Smooth muscle cell (in vitro differentiated cells): ENCODE measurements at regions not wholly inside any gene's neighbourhood (a gene's known extent, or its start where the extent isn't known, plus 50 kb on each side); places are given as distances from the start of the nearest gene placed in this dataset.

Experiments
- DNase-seq: peaks from one replicate; lab custom pipeline; 2025; ENCODE audit not compliant: unreplicated experiment; lab: John Stamatoyannopoulos, UW
- H2AFZ ChIP-seq: fragments of 200-600 bp; sonication (generic); 2 replicates; pipeline ENCODE4 v1.6.0; 2016; ENCODE audit warnings: antibody characterized with exemption, low read depth, mild to moderate bottlenecking
- H3F3A ChIP-seq: fragments of 200-600 bp; sonication (generic); 2 replicates; pipeline ENCODE4 v1.6.0; 2017; ENCODE audit warnings: antibody characterized with exemption, low read depth
- H3K27ac ChIP-seq: fragments of 200-600 bp; sonication (generic); 2 replicates; pipeline ENCODE4 v1.5.1; 2016; ENCODE audit warnings: low read depth, mild to moderate bottlenecking
- H3K27me3 ChIP-seq: fragments of 200-600 bp; sonication (generic); 2 replicates; pipeline ENCODE4 v1.6.1; 2016; ENCODE audit warnings: low read depth, mild to moderate bottlenecking
- H3K36me3 ChIP-seq: fragments of 200-600 bp; sonication (generic); 2 replicates; pipeline ENCODE4 v1.5.1; 2016; ENCODE audit warnings: low read depth
- H3K4me1 ChIP-seq: fragments of 200-600 bp; sonication (generic); 2 replicates; pipeline ENCODE4 v1.5.1; 2016; ENCODE audit warnings: low read depth
- H3K4me2 ChIP-seq: fragments of 200-600 bp; sonication (generic); 2 replicates; pipeline ENCODE4 v1.6.0; 2016; ENCODE audit warnings: mild to moderate bottlenecking
- H3K4me3 ChIP-seq: fragments of 200-600 bp; sonication (generic); 2 replicates; pipeline ENCODE4 v1.5.1; 2016; ENCODE audit warnings: mild to moderate bottlenecking
- H3K79me2 ChIP-seq: fragments of 200-600 bp; sonication (generic); 2 replicates; pipeline ENCODE4 v1.6.0; 2016; ENCODE audit warnings: low read depth, mild to moderate bottlenecking
- H3K9ac ChIP-seq: fragments of 200-600 bp; sonication (generic); 2 replicates; pipeline ENCODE4 v1.6.0; 2016; ENCODE audit warnings: low read depth
- H3K9me3 ChIP-seq: fragments of 200-600 bp; sonication (generic); replicated peaks from 2 replicates; pipeline ENCODE4 v1.5.1; 2016; ENCODE audit warnings: low read depth
- H4K20me1 ChIP-seq: fragments of 200-600 bp; sonication (generic); 2 replicates; pipeline ENCODE4 v1.6.0; 2016; ENCODE audit warnings: low read depth
- WGBS: methylation state at CpG from one replicate; pipeline ENCODE4 v1.1.7; 2016; ENCODE audit warnings: low lambda C conversion rate; 5-methylcytosine and 5-hydroxymethylcytosine counted together
- TF ChIP-seq, protein P1 (sequence below): fragments of 200-600 bp; sonication (generic); IDR thresholded peaks from 2 replicates; pipeline ENCODE4 v1.5.1; 2017; ENCODE audit warnings: borderline replicate concordance, mild to moderate bottlenecking, antibody characterized with exemption; ENCODE audit not compliant: insufficient read depth, poor library complexity, severe bottlenecking

DNA sequence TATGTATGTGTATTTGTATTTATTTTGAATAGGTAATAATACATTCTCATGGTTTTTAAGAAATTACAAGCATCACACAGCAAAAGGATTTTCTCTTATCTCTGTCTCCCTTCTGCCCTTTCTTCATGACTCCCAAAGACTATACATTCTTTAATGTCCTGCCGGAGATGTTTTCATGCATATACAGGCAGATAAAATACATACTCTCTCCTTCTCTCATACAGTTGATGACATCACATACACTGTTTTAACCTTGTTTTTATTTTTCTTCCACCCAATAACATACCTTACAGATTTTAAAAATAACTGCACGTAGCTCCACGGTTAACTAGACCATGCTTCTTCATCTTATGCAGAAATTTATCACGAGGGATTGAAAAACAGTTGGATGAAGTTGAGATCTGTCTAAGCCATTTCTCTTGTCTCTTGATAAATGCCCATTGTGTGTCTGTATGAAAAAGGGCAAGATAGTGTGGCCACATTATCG lies 249.8 kb downstream of the EDEM1 start:
- Histone ChIP-seq H4K20me1 (no peaks in the 10 kb centered on the region), H3K9ac (no peak overlapping the region), H3K9me3 (no peaks in the 10 kb centered on the region), H3K36me3 (no peaks in the 10 kb centered on the region), H3K4me3 (no peak overlapping the region), H3K79me2 (no peaks in the 10 kb centered on the region), H3K27me3 (no peaks in the 10 kb centered on the region), H3F3A (no peaks in the 10 kb centered on the region), H3K4me1 (no peaks in the 10 kb centered on the region), H3K4me2 (no peak overlapping the region), H2AFZ (no peak overlapping the region), H3K27ac (no peak overlapping the region)
- TF ChIP-seq, protein P1, sequence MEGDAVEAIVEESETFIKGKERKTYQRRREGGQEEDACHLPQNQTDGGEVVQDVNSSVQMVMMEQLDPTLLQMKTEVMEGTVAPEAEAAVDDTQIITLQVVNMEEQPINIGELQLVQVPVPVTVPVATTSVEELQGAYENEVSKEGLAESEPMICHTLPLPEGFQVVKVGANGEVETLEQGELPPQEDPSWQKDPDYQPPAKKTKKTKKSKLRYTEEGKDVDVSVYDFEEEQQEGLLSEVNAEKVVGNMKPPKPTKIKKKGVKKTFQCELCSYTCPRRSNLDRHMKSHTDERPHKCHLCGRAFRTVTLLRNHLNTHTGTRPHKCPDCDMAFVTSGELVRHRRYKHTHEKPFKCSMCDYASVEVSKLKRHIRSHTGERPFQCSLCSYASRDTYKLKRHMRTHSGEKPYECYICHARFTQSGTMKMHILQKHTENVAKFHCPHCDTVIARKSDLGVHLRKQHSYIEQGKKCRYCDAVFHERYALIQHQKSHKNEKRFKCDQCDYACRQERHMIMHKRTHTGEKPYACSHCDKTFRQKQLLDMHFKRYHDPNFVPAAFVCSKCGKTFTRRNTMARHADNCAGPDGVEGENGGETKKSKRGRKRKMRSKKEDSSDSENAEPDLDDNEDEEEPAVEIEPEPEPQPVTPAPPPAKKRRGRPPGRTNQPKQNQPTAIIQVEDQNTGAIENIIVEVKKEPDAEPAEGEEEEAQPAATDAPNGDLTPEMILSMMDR = no peak
- 91% methylated on average over 5 of the region's 5 CpGs for WGBS
- DNase-seq = no peak

DNA sequence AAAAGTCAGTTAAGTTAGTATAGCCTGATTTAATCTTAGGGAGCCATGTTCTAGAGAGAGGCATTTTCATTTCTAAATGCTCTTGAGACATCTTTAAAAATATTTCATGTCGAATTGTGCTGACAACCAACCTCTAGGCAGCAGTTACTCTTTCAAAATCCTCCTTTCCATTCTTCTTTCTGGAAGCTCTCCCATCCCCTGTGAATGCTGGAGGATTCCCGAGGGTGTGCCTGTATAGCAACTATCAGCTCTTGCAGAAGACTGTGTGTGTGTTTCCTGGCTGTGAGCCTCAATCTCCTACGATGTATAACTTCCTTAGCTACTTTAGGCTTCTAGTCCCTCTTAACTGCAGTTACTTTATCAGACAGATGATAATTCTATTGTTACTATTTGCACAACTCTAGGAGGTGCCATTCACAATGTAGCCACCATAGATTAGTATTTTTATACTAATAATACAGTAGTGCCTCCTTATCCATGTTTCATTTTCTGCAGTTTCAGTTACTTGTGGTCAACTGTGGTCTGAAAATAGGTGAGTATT lies 250.3 kb downstream of the EDEM1 start:
- Histone ChIP-seq H3K27ac (no peak overlapping the region), H3K36me3 (no peaks in the 10 kb centered on the region), H3K4me1 (no peaks in the 10 kb centered on the region), H3F3A (no peaks in the 10 kb centered on the region), H3K79me2 (no peaks in the 10 kb centered on the region), H3K27me3 (no peaks in the 10 kb centered on the region), H3K9me3 (no peaks in the 10 kb centered on the region), H3K4me3 (no peak overlapping the region), H3K9ac (no peak overlapping the region), H4K20me1 (no peaks in the 10 kb centered on the region), H3K4me2 (no peak overlapping the region), H2AFZ (no peak overlapping the region)
- no peak for DNase-seq
- TF ChIP-seq, protein P1 = no peak
- 67% methylated on average over 3 of the region's 3 CpGs for WGBS

DNA sequence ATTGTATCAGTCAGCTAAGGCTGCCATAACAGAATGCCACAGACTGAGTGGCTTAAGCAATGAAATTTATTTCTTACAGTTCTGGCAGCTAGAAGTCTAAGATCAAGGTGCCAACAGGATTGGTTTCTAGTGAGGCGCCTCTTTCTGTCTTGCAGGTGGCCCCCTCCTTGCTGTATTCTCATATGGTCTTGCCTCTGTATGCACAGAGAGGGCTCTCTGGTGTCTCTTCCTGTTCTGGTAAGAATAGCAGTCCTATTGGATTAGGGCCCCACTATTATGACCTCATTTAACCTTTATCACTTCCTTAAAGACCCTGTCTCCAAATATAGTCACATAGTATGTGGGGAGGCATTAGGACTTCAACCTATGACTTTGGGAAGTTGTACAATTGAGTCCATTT lies 253.9 kb downstream of the EDEM1 start:
- Histone ChIP-seq H3K4me1 (no peaks in the 10 kb centered on the region), H2AFZ (no peak overlapping the region), H3K27ac (no peak overlapping the region), H3K36me3 (no peaks in the 10 kb centered on the region), H3K9ac (no peak overlapping the region), H4K20me1 (no peaks in the 10 kb centered on the region), H3K4me3 (no peak overlapping the region), H3K79me2 (no peaks in the 10 kb centered on the region), H3K27me3 (no peaks in the 10 kb centered on the region), H3K4me2 (no peak overlapping the region), H3F3A (no peaks in the 10 kb centered on the region), H3K9me3 (peaks cover 5% of the 10 kb centered on the region)
- 100% methylated on average over 1 of the region's 1 CpG for whole genome bisulfite sequencing
- DNase-seq = no peak
- TF ChIP-seq, protein P1 = no peak

DNA sequence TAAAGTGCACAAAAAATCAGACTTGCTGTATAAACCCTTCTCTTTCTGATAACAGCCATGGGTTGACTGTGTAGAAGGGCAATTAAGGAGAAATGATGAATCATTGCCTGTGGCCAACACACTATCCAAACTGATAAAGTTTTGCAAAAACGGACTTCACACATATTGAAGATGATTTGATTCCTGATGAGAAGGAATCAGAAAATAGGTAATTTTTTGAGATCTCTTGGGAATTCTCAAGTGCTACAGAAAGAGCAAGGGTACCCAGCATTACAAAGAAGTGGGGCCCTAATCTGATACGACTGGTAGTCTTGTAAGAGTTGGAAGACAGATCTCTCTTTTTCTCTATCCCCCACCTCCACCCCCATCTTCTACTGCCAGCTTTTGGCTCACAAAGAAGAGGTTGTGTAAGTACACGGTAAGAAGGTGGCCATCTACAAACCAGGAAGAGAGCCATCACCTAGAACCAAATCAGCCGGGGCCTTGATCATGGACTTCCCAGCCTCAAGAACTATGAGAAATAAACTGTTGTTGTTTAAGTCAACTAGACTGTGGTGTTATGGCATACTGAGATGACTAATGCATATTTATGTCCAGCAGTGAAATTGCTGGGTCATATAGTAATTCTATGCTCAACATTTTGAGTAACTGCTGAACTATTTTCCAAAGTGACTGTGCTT lies 254.7 kb downstream of the EDEM1 start:
- H3K4me3 ChIP-seq = no peak overlapping the region
- DNase-seq = no peak
- peaks cover 5% of the 10 kb centered on the region for H3K9me3 ChIP-seq
- 79% methylated on average over 4 of the region's 4 CpGs for WGBS
- TF ChIP-seq, protein P1 = no peak
- H3K36me3 ChIP-seq = no peaks in the 10 kb centered on the region
- no peaks in the 10 kb centered on the region for H3K27me3 ChIP-seq
- no peak overlapping the region for H3K9ac ChIP-seq
- H3F3A ChIP-seq = no peaks in the 10 kb centered on the region
- no peak overlapping the region for H2AFZ ChIP-seq
- H3K4me2 ChIP-seq = no peak overlapping the region
- no peaks in the 10 kb centered on the region for H3K4me1 ChIP-seq
- H3K27ac ChIP-seq = no peak overlapping the region
- no peaks in the 10 kb centered on the region for H4K20me1 ChIP-seq
- H3K79me2 ChIP-seq = no peaks in the 10 kb centered on the region
